CD4-positive, alpha-beta T cell (primary cell): ENCODE measurements at regions not wholly inside any gene's neighbourhood (a gene's known extent, or its start where the extent isn't known, plus 50 kb on each side); places are given as distances from the start of the nearest gene placed in this dataset.
A peak's percentile ranks its signal among the peaks of the same experiment; 100 is the strongest.

ENCODE experiments used
- ATAC-seq: fragments of 200-7000 bp; cut with Tn5 transposase; one replicate; pipeline ENCODE4 v1.10.0; 2022; ENCODE audit warnings: mild to moderate bottlenecking; ENCODE audit not compliant: poor library complexity
- CTCF ChIA-PET: fragments of 350-600 bp; sonication (Branson Sonifier 250); formaldehyde crosslinking; loops from one replicate; lab custom pipeline; 2021; ENCODE audit warnings: antibody characterized with exemption, inconsistent platforms; lab: Charles Lee
- POLR2A ChIA-PET: fragments of 350-600 bp; sonication (Branson Sonifier 250); formaldehyde crosslinking; loops from one replicate; lab custom pipeline; 2021; ENCODE audit warnings: antibody characterized with exemption, inconsistent platforms; lab: Charles Lee
- DNase-seq, 14 experiments: peaks; one replicate each; pipeline ENCODE4 v3.0.0-alpha.2; 2013 to 2020; ENCODE audit warnings: mixed read lengths in 2 of 14
- H3K27ac ChIP-seq, 2 donors: one replicate each; pipeline versions ENCODE4 v1.5.1 to v1.7.0; 2013; ENCODE audit warnings: low read length in 2 of 2, low read depth in 1 of 2, mild to moderate bottlenecking in 1 of 2
- H3K27me3 ChIP-seq, 2 experiments: 1 replicate in 1 of 2; 2 replicates in 1 of 2; pipeline versions ENCODE4 v1.6.1 to v1.7.0; 2013; ENCODE audit warnings: low read length in 2 of 2, control low read depth in 1 of 2, mild to moderate bottlenecking in 1 of 2, moderate library complexity in 1 of 2; ENCODE audit not compliant: insufficient read depth in 2 of 2, control insufficient read depth in 1 of 2
- H3K36me3 ChIP-seq: one replicate; pipeline ENCODE4 v1.6.1; 2013; ENCODE audit warnings: low read length, control low read depth; ENCODE audit not compliant: insufficient read depth
- H3K4me1 ChIP-seq: one replicate; pipeline ENCODE4 v1.6.1; 2013; ENCODE audit warnings: low read length, control low read depth; ENCODE audit not compliant: insufficient read depth
- H3K4me3 ChIP-seq: one replicate; pipeline ENCODE4 v1.5.1; 2013; ENCODE audit warnings: mild to moderate bottlenecking, low read length, moderate library complexity
- H3K9me3 ChIP-seq, 2 experiments: 1 replicate in 1 of 2; 2 replicates in 1 of 2; pipeline versions ENCODE4 v1.6.1 to v1.7.0; 2013; ENCODE audit warnings: low read length in 2 of 2, mild to moderate bottlenecking in 2 of 2, control low read depth in 1 of 2, moderate library complexity in 1 of 2; ENCODE audit not compliant: control insufficient read depth in 1 of 2, insufficient read depth in 1 of 2
- H3K27ac Mint-ChIP-seq: one replicate; pipeline ENCODE4 v1.8.0; 2020; ENCODE audit warnings: mixed read lengths
- H3K27me3 Mint-ChIP-seq: one replicate; pipeline ENCODE4 v1.8.0; 2021; ENCODE audit warnings: mixed read lengths
- H3K36me3 Mint-ChIP-seq: one replicate; pipeline ENCODE4 v1.8.0; 2021; ENCODE audit warnings: low read depth, mixed read lengths
- H3K4me1 Mint-ChIP-seq: one replicate; pipeline ENCODE4 v1.8.0; 2021; ENCODE audit warnings: low read depth, mixed read lengths
- H3K4me3 Mint-ChIP-seq: one replicate; pipeline ENCODE4 v1.8.0; 2020; ENCODE audit warnings: mild to moderate bottlenecking, mixed read lengths
- H3K9me3 Mint-ChIP-seq: one replicate; pipeline ENCODE4 v1.8.0; 2020; ENCODE audit warnings: mixed read lengths
- intact Hi-C, 2 experiments: fragments of 100-400 bp; cut with DNase I in 1 of 2; cut with micrococcal nuclease in 1 of 2; formaldehyde crosslinking; loops; one replicate each; pipeline versions ENCODE4 v1.15.1 to v1.9.0; 2023 to 2025; cut with DNase I, micrococcal nuclease
- TF ChIP-seq, protein P1 (sequence below): fragments of 200-600 bp; IDR thresholded peaks from one replicate; pipeline ENCODE4 v1.8.0; 2022; ENCODE audit warnings: antibody characterized with exemption, mild to moderate bottlenecking

DNA sequence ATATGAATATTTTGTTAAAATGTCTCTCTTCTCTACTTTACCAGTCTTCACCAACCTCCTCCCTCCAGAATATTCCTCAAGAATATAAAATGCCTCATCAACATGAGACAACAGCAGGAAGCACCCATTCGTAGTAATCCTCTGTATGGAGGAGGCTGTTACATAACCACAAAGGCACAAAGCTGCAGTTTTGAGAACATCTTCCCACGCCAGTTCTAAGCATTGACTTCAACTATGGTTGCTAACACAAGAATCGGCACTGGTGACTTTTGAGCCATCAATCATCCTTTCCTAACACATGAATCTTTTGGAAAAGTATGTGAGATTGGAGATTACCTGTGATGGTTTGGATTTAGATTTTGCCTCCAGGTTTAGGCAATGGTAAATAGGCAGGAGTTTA is 54.9 kb upstream of the CYP1B1 start:
- H3K27me3 Mint-ChIP-seq, result no peaks in the 10 kb centered on the region
- H3K4me1 Mint-ChIP-seq, result no peaks in the 10 kb centered on the region
- ChIA-PET POLR2A (no interaction called here), CTCF (no interaction called here)
- no peak overlapping the region for H3K4me3 Mint-ChIP-seq
- no peak overlapping the region for H3K4me3 ChIP-seq
- H3K36me3 ChIP-seq, result no peaks in the 10 kb centered on the region
- H3K9me3 Mint-ChIP-seq, result peaks cover 7% of the 10 kb centered on the region
- no peak overlapping the region for H3K27ac ChIP-seq
- no peaks in the 10 kb centered on the region for H3K4me1 ChIP-seq
- TF ChIP-seq, protein P1, sequence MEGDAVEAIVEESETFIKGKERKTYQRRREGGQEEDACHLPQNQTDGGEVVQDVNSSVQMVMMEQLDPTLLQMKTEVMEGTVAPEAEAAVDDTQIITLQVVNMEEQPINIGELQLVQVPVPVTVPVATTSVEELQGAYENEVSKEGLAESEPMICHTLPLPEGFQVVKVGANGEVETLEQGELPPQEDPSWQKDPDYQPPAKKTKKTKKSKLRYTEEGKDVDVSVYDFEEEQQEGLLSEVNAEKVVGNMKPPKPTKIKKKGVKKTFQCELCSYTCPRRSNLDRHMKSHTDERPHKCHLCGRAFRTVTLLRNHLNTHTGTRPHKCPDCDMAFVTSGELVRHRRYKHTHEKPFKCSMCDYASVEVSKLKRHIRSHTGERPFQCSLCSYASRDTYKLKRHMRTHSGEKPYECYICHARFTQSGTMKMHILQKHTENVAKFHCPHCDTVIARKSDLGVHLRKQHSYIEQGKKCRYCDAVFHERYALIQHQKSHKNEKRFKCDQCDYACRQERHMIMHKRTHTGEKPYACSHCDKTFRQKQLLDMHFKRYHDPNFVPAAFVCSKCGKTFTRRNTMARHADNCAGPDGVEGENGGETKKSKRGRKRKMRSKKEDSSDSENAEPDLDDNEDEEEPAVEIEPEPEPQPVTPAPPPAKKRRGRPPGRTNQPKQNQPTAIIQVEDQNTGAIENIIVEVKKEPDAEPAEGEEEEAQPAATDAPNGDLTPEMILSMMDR, result no peak
- intact Hi-C loops, result no loop called here
- no peaks in the 10 kb centered on the region for H3K36me3 Mint-ChIP-seq
- no peak overlapping the region for H3K27ac Mint-ChIP-seq
- DNase-seq, result peak in 2 of 14 experiments; percentile 12 to 21
- H3K9me3 ChIP-seq, result peaks cover 0 to 10% of the 10 kb centered on the region in 2 experiments
- no peak for ATAC-seq
- H3K27me3 ChIP-seq, result no peaks in the 10 kb centered on the region

DNA sequence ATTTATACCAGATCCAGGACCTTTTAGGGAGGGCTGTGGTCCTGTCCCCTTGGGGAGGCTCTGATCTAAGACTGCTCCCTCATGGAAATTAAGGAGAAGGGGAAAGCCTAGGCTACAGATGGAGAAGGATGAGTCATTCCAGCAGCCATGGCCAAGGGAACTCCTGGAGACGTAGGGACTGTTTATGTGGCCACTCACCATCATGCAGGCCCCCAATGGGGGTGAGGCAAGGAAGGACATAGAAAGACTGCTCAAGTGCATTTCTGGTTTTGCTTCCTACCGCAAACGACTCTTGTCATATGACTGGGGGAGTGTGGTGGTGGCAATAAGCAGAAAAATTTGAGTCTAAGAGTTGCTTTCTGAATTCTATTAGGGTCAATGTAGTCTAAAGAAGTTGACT is 54.0 kb upstream of the CYP1B1 start:
- H3K9me3 Mint-ChIP-seq, result peaks cover 7% of the 10 kb centered on the region
- no peaks in the 10 kb centered on the region for H3K27me3 Mint-ChIP-seq
- TF ChIP-seq, protein P1, result no peak
- intact Hi-C loops, result no loop called here
- POLR2A ChIA-PET, result no interaction called here
- no peaks in the 10 kb centered on the region for H3K4me1 Mint-ChIP-seq
- no peak for ATAC-seq
- CTCF ChIA-PET, result no interaction called here
- no peaks in the 10 kb centered on the region for H3K36me3 Mint-ChIP-seq
- Histone ChIP-seq H3K4me3 (no peak overlapping the region), H3K36me3 (no peaks in the 10 kb centered on the region), H3K4me1 (no peaks in the 10 kb centered on the region), H3K27ac (no peak overlapping the region), H3K9me3 (peaks cover 0 to 10% of the 10 kb centered on the region in 2 experiments), H3K27me3 (no peaks in the 10 kb centered on the region)
- peak in 2 of 14 experiments; percentile 49 to 57 for DNase-seq
- H3K27ac Mint-ChIP-seq, result no peak overlapping the region
- H3K4me3 Mint-ChIP-seq, result no peak overlapping the region

DNA sequence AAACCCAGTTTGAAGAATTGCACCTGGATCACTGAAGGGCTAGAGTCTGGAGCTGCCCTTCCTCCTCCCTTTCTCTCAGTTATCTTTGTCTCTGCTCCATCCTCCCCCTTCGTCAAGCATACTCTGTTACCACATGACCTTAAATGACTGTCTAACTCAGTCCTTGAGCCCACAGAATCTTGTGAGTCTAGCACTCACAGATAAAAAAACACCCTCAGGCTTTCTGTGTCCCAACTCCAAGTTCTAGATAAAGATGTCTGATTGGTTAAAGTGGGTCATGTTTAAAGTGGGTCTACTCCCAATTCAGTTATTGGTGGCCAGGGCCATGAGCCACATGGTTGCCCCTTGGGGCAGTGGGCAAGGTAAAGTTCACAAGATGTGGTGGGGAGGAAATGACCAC is 53.5 kb upstream of the CYP1B1 start:
- ATAC-seq (no peak), DNase-seq (no peak)

More for the DNA sequence above, 53.5 kb upstream of the CYP1B1 start:
- ChIA-PET CTCF (no interaction called here), POLR2A (no interaction called here)
- intact Hi-C loops, result no loop called here
- Mint-ChIP-seq H3K27ac (no peak overlapping the region), H3K4me1 (no peaks in the 10 kb centered on the region), H3K4me3 (no peak overlapping the region), H3K9me3 (peaks cover 7% of the 10 kb centered on the region), H3K36me3 (no peaks in the 10 kb centered on the region), H3K27me3 (no peaks in the 10 kb centered on the region)
- Histone ChIP-seq H3K36me3 (no peaks in the 10 kb centered on the region), H3K4me3 (no peak overlapping the region), H3K27ac (no peak overlapping the region), H3K9me3 (peaks cover 0 to 10% of the 10 kb centered on the region in 2 experiments), H3K27me3 (no peaks in the 10 kb centered on the region), H3K4me1 (no peaks in the 10 kb centered on the region)
- TF ChIP-seq, protein P1, result no peak
